ENCODE measurements at regions not wholly inside any gene's neighbourhood (a gene's known extent, or its start where the extent isn't known, plus 50 kb on each side); places are given as distances from the start of the nearest gene placed in this dataset.

DNA sequence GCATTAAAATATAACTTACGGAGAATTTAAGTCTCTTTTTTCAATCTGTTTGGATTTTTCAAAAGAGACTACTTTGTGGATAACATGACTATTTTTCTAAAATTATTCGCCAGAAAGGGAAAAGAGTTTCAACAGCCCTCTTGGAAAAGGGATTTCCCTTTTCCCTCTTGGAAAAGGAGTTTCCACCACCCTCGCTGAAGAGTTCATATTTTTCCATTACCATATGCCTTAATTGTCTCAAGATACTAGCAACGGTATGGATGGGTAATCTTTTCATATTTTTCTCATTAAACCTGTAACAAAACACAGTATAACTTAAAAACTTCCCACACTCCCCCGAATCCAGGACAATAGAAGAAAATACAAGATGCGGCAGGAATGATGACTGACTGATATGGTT is 66.1 kb upstream of the SPATA12 start:
- H3K4me3 ChIP-seq (replicated peaks in 1 of 2; ENCODE audit: low read depth in 2 of 2, low read length in 2 of 2), result no peak overlapping the region
- TF ChIP-seq, protein P1, sequence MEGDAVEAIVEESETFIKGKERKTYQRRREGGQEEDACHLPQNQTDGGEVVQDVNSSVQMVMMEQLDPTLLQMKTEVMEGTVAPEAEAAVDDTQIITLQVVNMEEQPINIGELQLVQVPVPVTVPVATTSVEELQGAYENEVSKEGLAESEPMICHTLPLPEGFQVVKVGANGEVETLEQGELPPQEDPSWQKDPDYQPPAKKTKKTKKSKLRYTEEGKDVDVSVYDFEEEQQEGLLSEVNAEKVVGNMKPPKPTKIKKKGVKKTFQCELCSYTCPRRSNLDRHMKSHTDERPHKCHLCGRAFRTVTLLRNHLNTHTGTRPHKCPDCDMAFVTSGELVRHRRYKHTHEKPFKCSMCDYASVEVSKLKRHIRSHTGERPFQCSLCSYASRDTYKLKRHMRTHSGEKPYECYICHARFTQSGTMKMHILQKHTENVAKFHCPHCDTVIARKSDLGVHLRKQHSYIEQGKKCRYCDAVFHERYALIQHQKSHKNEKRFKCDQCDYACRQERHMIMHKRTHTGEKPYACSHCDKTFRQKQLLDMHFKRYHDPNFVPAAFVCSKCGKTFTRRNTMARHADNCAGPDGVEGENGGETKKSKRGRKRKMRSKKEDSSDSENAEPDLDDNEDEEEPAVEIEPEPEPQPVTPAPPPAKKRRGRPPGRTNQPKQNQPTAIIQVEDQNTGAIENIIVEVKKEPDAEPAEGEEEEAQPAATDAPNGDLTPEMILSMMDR (IDR thresholded peaks at IDR 0.05; ENCODE audit: low read depth, low read length), result no peak
- no peak for DNase-seq (ENCODE audit: low read depth in 2 of 2)

GRCh38 chr3:56990641-56991015 is 69.8 kb upstream of the SPATA12 start:
- H3K4me3 ChIP-seq (replicated peaks in 1 of 2; ENCODE audit: low read depth in 2 of 2, low read length in 2 of 2), result no peak overlapping the region
- no peak for DNase-seq (ENCODE audit: low read depth in 2 of 2)
- TF ChIP-seq, protein P1 (IDR thresholded peaks at IDR 0.05; ENCODE audit: low read depth, low read length), result no peak

DNA sequence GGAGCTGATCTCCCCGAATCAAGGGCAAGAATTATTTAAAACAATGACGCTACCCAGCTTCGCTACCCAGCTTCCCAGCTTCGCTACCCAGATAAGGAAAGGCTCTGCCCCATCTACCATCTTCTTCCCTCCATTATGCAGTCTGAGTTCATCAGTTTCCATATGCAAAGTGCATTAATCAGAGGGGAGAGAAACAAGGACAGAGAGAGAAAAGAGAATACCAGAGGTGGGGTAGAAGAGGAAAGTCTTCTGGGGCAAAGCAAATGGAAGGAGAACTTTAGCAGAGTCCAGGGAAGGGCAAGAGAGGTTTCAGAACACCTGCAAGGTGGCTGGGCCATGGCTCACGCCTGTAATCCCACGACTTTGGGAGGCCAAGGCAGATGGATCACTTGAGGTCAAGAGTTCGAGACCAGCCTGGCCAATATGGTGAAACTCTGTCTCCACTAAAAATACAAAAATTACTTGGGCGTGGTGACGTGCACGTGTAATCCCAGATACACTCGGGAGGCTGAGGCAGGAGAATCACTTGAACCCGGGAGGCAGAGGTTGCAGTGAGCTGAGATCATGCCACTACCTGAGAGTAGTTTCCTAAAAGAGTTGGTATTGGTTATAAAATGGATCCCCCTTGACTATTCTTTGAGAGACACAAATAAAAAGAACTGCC is 70.4 kb upstream of the SPATA12 start:
- no peak for DNase-seq (ENCODE audit: low read depth in 2 of 2)
- H3K4me3 ChIP-seq (replicated peaks in 1 of 2; ENCODE audit: low read depth in 2 of 2, low read length in 2 of 2), result no peak overlapping the region
- TF ChIP-seq, protein P1 (IDR thresholded peaks at IDR 0.05; ENCODE audit: low read depth, low read length), result no peak

- peak; percentile 36 to 82 for DNase-seq (ENCODE audit: low read depth in 2 of 2)
- TF ChIP-seq, protein P1 (IDR thresholded peaks at IDR 0.05; ENCODE audit: low read depth, low read length), result no peak
- no peak overlapping the region for H3K4me3 ChIP-seq (replicated peaks in 1 of 2; ENCODE audit: low read depth in 2 of 2, low read length in 2 of 2)
Measured at GRCh38 chr3:56989169-56989976, 71.1 kb upstream of the SPATA12 start.

- peak; percentile 88 to 93 for DNase-seq (ENCODE audit: low read depth in 2 of 2)
- TF ChIP-seq, protein P1 (IDR thresholded peaks at IDR 0.05; ENCODE audit: low read depth, low read length), result peak; percentile 63
- no peak overlapping the region for H3K4me3 ChIP-seq (replicated peaks in 1 of 2; ENCODE audit: low read depth in 2 of 2, low read length in 2 of 2)
Measured at GRCh38 chr3:56988458-56989168, 71.9 kb upstream of the SPATA12 start.

- no peak overlapping the region for H3K4me3 ChIP-seq (replicated peaks in 1 of 2; ENCODE audit: low read depth in 2 of 2, low read length in 2 of 2)
- DNase-seq (ENCODE audit: low read depth in 2 of 2), result peak in 1 of 2 donors; percentile 42
- TF ChIP-seq, protein P1 (IDR thresholded peaks at IDR 0.05; ENCODE audit: low read depth, low read length), result peak; percentile 56
Measured at GRCh38 chr3:56987238-56987895, 73.1 kb upstream of the SPATA12 start.

Measured in cardiac fibroblast (primary cell).